NCI-H1092 (cell line): ENCODE measurements at regions not wholly inside any gene's neighbourhood (a gene's known extent, or its start where the extent isn't known, plus 50 kb on each side); places are given as distances from the start of the nearest gene placed in this dataset.
"Not testable (repeated sequence)": the region's sequence is repeated elsewhere in the genome, so short reads cannot be mapped to it uniquely, and the experiment has no call there.

ENCODE experiments used
- DNase-seq: peaks from one replicate; lab custom pipeline; 2025; lab: John Stamatoyannopoulos, UW

GRCh38 chr6:114649298-114649697, 306.5 kb upstream of the HS3ST5 start:
- DNase-seq = no peak

DNA sequence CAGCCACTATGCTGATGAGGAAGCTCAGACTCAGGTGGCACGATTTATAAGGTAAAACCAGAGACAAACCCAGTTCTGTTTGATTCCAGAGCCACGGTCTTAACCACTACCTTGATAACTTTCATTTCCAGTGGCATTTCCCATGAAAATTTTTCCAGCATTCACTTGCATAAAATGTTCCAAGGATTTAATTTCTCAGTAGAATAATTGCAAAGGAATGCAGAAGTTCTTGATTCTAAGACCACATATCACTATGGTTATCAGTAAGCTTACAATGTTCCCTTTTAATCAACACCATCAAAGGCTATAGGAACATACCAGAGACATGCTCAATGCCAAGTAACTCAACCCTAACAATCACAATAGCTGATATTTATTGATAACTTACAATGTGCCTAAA, 306.0 kb upstream of the HS3ST5 start:
- DNase-seq = no peak

- DNase-seq = no peak
Measured at GRCh38 chr6:114638341-114638740, 295.5 kb upstream of the HS3ST5 start.

- DNase-seq = no peak
Measured at GRCh38 chr6:114634016-114634415, 291.2 kb upstream of the HS3ST5 start.

DNA sequence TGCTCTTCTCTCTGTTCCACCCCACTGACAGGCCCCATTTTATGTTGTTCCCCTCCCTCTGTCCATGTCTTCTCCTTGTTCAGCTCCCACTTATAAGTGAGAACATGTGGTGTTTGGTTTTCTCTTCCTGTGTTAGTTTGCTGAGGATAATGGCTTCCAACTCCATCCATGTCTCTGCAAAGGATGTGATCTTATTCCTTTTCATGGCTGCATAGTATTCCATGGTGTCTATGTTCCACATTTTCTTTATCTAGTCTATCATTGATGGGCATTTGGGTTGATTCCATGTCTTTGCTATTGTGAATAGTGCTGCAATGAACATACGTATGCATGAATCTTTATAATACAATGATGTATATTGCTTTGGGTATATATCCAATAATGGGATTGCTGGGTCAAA, 283.4 kb upstream of the HS3ST5 start:
- not testable (repeated sequence) for DNase-seq

DNA sequence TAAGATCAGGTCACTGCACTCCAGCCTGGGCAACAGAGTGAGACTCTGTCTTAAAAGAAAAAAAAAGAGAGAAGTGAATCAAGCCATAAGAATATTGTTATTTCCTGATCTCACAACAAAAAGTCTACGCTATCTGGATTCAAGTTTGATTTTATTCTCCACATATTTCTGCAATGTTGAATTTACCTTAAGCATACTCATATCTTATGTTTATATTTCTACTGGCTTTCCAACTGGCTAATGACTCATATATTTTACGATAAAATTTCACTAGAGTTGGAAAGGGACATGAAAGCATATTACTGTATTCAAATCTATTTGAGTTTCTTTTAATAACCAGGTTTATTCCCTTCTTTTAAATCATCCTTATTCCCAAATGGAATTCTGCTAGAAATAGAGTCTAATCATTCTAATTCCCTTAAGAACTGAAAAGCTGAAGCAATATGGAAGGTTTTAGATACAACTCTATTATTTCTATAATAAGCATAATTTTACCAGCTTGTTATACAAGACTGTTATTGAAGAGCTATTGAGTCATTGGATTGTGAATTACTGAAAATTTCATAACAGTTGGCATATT, 276.9 kb upstream of the HS3ST5 start:
- DNase-seq = no peak

- no peak for DNase-seq
Measured at GRCh38 chr6:114611696-114612095, 268.9 kb upstream of the HS3ST5 start.

DNA sequence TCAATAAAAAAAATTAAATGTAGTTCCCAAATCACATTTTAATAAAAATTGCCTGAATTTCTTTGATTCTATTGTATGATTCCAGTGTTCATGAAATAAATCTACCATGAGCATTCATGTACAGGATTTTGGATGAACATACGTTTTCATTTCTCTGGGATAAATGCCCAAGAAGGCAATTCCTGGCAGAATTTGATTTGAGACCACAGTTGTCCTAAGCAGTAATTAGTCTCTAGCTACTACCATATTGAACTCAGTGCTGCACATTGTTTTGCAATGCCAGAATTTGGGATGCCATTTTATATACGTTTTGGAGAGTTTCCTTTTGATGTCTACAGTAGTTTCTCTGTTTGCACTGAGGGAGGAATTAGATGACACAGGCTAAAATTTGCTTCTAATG, 265.3 kb upstream of the HS3ST5 start:
- no peak for DNase-seq

DNA sequence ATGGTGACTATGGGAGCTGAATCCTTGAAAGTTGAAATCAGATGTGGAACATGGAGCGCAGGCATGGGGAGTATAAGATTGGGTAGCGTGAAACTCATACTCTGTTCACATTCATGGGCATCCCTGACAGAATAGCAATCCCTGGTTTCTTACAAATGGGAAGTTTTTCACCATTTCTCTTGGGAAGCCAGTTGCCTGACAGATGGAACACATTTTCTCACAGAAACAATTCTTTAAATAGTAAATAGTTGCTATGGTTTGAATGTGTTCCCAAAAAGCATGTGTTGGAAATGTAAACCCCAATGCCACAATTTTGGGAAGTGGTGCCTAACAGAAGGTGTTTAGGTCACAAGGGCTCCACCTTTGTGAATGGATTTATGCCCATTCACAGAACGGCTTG, 262.8 kb upstream of the HS3ST5 start:
- DNase-seq = no peak

DNA sequence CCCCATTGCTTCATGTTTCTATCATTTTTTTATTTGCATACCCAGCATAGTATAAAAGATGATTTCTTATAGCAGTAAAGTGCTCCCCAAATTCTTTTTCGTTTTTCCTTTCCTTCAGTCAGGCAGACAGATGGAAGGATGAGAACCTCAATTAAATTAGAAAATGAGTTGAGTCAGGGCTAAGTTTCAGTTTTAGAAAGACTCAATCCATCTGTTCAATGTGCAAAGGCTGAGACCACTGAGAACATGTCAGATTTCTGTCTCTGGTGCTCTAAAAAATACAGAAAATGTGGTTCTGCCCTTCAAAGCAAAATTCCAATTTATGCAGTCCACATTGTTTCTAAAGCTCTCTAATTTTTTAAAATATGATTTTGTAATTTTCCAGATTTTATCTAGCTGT, 257.6 kb upstream of the HS3ST5 start:
- no peak for DNase-seq

DNA sequence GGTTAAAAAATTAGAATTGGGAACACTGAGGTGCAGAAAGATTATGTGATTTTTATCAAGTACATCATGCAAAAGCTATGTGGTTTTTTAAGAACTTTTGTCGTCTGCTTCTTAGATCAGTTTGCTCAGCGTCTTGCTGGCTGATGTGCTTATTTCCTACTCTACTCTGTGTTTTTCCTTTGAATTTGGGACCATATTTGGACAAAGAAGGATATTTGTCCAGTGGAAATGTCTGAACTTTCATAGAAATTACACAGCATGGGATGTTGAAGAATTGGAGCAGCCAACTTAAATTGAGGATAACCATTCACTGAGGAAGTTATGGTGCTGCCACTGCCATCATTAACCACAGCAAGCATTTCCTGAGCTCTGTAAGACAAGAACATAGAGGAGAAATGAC, 252.8 kb upstream of the HS3ST5 start:
- no peak for DNase-seq

DNA sequence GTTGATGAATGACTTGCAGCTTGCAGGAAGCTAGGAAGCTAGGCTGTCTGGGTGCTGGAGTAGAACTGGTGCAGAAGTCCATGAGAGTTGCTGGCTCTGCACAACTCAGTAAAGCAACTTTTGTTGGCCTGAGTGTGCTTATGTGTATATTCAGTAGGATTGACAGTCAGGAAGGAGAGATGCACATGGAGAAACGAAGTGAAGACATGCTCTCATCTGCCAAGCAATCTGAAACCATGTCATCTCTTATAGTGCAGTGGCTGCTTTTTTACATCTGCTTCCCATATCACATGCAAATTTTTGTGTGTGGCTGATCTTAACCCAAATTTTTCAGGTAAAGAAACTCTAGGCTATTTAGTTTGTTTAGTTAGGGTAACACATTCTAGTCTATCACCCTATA, 252.4 kb upstream of the HS3ST5 start:
- DNase-seq = no peak

- DNase-seq = no peak
Measured at GRCh38 chr6:114592506-114592905, 249.7 kb upstream of the HS3ST5 start.

- DNase-seq = no peak
Measured at GRCh38 chr6:114588726-114589125, 245.9 kb upstream of the HS3ST5 start.

- DNase-seq = no peak
Measured at GRCh38 chr6:114586298-114586697, 243.5 kb upstream of the HS3ST5 start.

GRCh38 chr6:114581293-114581692, 238.5 kb upstream of the HS3ST5 start:
- DNase-seq = no peak

DNA sequence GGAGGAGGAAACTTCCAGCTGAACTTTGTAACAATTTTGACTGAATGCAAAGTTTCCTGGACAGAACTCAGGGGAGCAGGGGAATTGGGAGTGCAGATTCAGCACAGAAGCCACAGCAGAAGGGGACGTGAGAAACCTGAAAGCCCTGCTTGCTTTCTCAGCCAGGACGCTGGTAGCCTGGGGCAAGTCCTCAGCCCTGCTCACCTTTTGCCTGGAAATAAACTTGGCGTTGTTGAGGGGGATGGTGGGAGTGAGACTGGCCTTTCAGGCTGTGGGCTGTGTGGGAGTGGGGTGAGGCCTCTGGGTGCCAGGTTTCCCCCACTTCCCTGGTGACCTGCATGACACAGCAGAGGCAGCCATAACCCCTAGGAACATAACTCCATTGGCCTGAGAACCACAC, 238.1 kb upstream of the HS3ST5 start:
- DNase-seq = no peak

GRCh38 chr6:114579486-114579885, 236.7 kb upstream of the HS3ST5 start:
- DNase-seq = no peak

GRCh38 chr6:114577109-114577508, 234.3 kb upstream of the HS3ST5 start:
- no peak for DNase-seq

GRCh38 chr6:114576330-114576729, 233.5 kb upstream of the HS3ST5 start:
- DNase-seq = no peak

DNA sequence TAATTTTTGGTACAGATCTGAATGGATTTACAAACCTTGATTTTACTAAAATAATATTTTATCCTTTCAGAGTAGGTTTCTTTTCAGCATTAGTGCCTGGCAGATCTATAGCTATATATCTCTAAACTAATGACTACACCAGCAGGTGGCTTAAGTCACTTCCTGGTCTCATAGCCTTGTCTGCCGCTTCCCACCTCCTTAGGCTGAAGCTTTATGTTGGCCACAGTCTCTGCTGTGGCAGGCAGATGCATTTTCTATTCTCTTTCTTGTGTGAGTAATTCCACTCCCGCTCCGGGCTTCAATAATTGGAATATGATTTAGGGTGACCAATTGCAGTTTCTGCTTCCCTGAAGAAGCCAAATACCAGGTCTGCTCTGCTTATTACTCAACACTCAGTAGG, 226.8 kb upstream of the HS3ST5 start:
- no peak for DNase-seq

DNA sequence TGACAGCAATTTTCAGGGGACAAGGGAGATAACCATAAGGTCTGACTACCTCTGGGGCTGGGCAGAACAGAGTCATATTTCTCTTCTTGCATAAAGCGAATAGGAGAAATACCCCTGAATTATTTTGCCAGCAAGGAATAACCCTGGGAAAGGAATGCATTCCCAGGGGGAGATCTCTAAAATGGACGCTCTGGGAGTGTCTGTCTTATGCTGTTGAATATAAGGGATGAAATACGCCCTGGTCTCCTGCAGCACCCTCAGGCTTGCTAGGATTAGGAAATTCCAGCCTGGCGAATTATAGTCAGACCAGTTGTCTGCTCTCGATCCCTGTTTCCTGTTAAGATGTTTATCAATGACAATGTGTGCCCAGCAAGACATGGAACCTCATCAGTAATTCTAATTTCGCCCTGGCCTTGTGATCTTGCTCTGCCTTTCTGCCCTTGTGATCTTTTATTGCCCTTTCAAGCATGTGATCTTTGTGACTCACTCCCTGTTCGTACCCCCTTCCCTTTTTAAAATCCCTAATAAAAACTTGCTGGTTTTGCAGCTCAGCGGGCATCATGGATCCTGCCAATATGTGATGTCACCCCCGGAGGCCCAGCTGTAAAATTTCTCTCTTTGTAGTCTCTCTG, 221.6 kb upstream of the HS3ST5 start:
- DNase-seq = no peak

GRCh38 chr6:114559419-114559818, 216.6 kb upstream of the HS3ST5 start:
- no peak for DNase-seq

- no peak for DNase-seq
Measured at GRCh38 chr6:114558153-114558552, 215.3 kb upstream of the HS3ST5 start.
